Panc1 (cell line): ENCODE measurements at regions not wholly inside any gene's neighbourhood (a gene's known extent, or its start where the extent isn't known, plus 50 kb on each side); places are given as distances from the start of the nearest gene placed in this dataset.

ENCODE experiments used
- POLR2AphosphoS5 ChIP-seq: IDR thresholded peaks from 2 replicates; pipeline ENCODE4 v1.6.1; 2012; ENCODE audit warnings: mild to moderate bottlenecking, low read depth, low read length, moderate library complexity
- TF ChIP-seq, protein P1 (sequence below), 2 experiments: IDR thresholded peaks; 2 replicates each; pipeline ENCODE4 v1.6.1; 2011 to 2012; ENCODE audit warnings: low read depth in 2 of 2, control low read depth in 1 of 2, low read length in 1 of 2, mild to moderate bottlenecking in 1 of 2, moderate library complexity in 1 of 2; ENCODE audit not compliant: insufficient read depth in 1 of 2

DNA sequence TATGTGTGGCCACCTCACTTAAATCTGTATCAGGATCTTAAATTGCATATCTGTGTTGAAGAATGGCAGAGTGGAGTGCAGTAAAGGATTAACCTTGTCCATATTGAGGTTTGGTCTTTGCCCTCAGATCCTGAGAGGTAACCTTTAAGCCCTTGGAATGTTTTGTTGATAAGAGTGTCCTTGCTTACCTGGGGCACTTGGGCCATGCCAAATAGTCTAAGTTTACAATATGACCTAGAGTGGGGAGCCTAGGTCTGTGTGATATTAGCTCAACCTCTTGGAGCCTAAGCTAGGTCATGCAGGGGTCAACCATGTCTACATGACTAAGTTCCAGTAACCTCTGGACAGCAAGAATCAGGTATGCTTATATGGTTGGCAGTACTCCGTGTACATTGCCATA, 792.5 kb downstream of the DIAPH3 start:
- no peak for TF ChIP-seq POLR2AphosphoS5
- TF ChIP-seq, protein P1, sequence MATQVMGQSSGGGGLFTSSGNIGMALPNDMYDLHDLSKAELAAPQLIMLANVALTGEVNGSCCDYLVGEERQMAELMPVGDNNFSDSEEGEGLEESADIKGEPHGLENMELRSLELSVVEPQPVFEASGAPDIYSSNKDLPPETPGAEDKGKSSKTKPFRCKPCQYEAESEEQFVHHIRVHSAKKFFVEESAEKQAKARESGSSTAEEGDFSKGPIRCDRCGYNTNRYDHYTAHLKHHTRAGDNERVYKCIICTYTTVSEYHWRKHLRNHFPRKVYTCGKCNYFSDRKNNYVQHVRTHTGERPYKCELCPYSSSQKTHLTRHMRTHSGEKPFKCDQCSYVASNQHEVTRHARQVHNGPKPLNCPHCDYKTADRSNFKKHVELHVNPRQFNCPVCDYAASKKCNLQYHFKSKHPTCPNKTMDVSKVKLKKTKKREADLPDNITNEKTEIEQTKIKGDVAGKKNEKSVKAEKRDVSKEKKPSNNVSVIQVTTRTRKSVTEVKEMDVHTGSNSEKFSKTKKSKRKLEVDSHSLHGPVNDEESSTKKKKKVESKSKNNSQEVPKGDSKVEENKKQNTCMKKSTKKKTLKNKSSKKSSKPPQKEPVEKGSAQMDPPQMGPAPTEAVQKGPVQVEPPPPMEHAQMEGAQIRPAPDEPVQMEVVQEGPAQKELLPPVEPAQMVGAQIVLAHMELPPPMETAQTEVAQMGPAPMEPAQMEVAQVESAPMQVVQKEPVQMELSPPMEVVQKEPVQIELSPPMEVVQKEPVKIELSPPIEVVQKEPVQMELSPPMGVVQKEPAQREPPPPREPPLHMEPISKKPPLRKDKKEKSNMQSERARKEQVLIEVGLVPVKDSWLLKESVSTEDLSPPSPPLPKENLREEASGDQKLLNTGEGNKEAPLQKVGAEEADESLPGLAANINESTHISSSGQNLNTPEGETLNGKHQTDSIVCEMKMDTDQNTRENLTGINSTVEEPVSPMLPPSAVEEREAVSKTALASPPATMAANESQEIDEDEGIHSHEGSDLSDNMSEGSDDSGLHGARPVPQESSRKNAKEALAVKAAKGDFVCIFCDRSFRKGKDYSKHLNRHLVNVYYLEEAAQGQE (IDR thresholded peaks at IDR 0.05; ENCODE audit: insufficient read depth in 1 of 2, low read depth in 2 of 2, low read length in 1 of 2) = no peak
